Liver (tissue), 3 donors: ENCODE measurements at regions not wholly inside any gene's neighbourhood (a gene's known extent, or its start where the extent isn't known, plus 50 kb on each side); places are given as distances from the start of the nearest gene placed in this dataset.

Experiments used
- CTCF ChIP-seq: fragments of 150-350 bp; IDR thresholded peaks from 2 replicates; pipeline ENCODE4 v1.5.1; 2017; ENCODE audit warnings: improper control_type of control experiment, low read depth, low read length; ENCODE audit not compliant: missing input control
- HNF4G ChIP-seq: IDR thresholded peaks from 2 replicates; pipeline ENCODE4 v1.6.1; 2016; ENCODE audit warnings: antibody characterized with exemption
- JUND ChIP-seq, 2 donors: IDR thresholded peaks; 2 replicates each; pipeline ENCODE4 v1.6.1; 2016; ENCODE audit warnings: antibody characterized with exemption in 2 of 2
- MAX ChIP-seq: IDR thresholded peaks from 2 replicates; pipeline ENCODE4 v1.6.1; 2016; ENCODE audit warnings: antibody characterized with exemption
- NR2F2 ChIP-seq: IDR thresholded peaks from 2 replicates; pipeline ENCODE4 v1.6.1; 2016; ENCODE audit warnings: antibody characterized with exemption
- RAD21 ChIP-seq, 2 donors: IDR thresholded peaks; 2 replicates each; pipeline ENCODE4 v1.6.1; 2016; ENCODE audit warnings: antibody characterized with exemption in 2 of 2, mild to moderate bottlenecking in 2 of 2
- REST ChIP-seq: IDR thresholded peaks from 2 replicates; pipeline ENCODE4 v1.6.1; 2016; ENCODE audit warnings: antibody characterized with exemption, mild to moderate bottlenecking
- RXRA ChIP-seq, 2 donors: IDR thresholded peaks; 2 replicates each; pipeline ENCODE4 v1.6.1; 2017 to 2018; ENCODE audit warnings: antibody characterized with exemption in 2 of 2, mild to moderate bottlenecking in 1 of 2
- TAF1 ChIP-seq: conservative IDR thresholded peaks from 2 replicates; pipeline ENCODE4 v1.6.1; 2016; ENCODE audit warnings: antibody characterized with exemption, mild to moderate bottlenecking
- YY1 ChIP-seq: IDR thresholded peaks from 2 replicates; pipeline ENCODE4 v1.6.1; 2016; ENCODE audit warnings: antibody characterized with exemption, mild to moderate bottlenecking
- donor health status: healthy.
- donor health status: healthy.

GRCh38 chr2:11104794-11105660, 50.2 kb upstream of the SLC66A3 start:
- TF ChIP-seq YY1 (no peak), RAD21 (IDR thresholded peaks at IDR 0.05) (no peak), CTCF (no peak), JUND (IDR thresholded peaks at IDR 0.05) (no peak), MAX (no peak), REST (no peak), TAF1 (no peak), HNF4G (no peak), RXRA (IDR thresholded peaks at IDR 0.05) (no peak), NR2F2 (no peak)
